Right lobe of liver (tissue), 6 donors: ENCODE measurements at regions not wholly inside any gene's neighbourhood (a gene's known extent, or its start where the extent isn't known, plus 50 kb on each side); places are given as distances from the start of the nearest gene placed in this dataset.

Source experiments
- ATAC-seq, 4 donors: fragments of 200-7000 bp; cut with Tn5 transposase; one replicate each; pipeline ENCODE4 v1.9.1; 2020; ENCODE audit warnings: mild to moderate bottlenecking in 4 of 4, moderate library complexity in 4 of 4
- DNase-seq, 3 donors: peaks; one replicate each; pipeline ENCODE4 v3.0.0-alpha.2; 2020
- H3K27ac ChIP-seq, 3 donors: fragments of 200-600 bp; one replicate each; pipeline ENCODE4 v1.8.0; 2022
- H3K27me3 ChIP-seq, 2 donors: fragments of 200-600 bp; one replicate each; pipeline ENCODE4 v1.8.0; 2022
- H3K36me3 ChIP-seq, 4 donors: fragments of 200-600 bp; sonication (generic) in 1 of 4; one replicate each; pipeline versions ENCODE4 v1.5.1 to v1.8.0; 2017 to 2022; ENCODE audit warnings: control low read depth in 1 of 4
- H3K4me1 ChIP-seq, 4 donors: fragments of 200-600 bp; sonication (generic) in 1 of 4; one replicate each; pipeline versions ENCODE4 v1.5.1 to v1.8.0; 2017 to 2022; ENCODE audit warnings: control low read depth in 1 of 4
- H3K4me3 ChIP-seq, 3 donors: fragments of 200-600 bp; one replicate each; pipeline ENCODE4 v1.8.0; 2022
- H3K9me3 ChIP-seq, 4 donors: fragments of 200-600 bp; sonication (generic) in 1 of 4; one replicate each; pipeline versions ENCODE4 v1.5.1 to v1.8.0; 2017 to 2022; ENCODE audit warnings: control low read depth in 1 of 4
- POLR2A ChIP-seq: fragments of 450-650 bp; IDR thresholded peaks from one replicate; pipeline ENCODE4 v1.6.1; 2017; ENCODE audit warnings: antibody characterized with exemption, mild to moderate bottlenecking
- WGBS: methylation state at CpG from one replicate; pipeline ENCODE4 v1.1.6; 2018; ENCODE audit warnings: low coverage, low lambda C conversion rate; ENCODE audit not compliant: insufficient coverage; ENCODE audit errors: missing lambda C conversion rate; 5-methylcytosine and 5-hydroxymethylcytosine counted together
- intact Hi-C, 2 donors: fragments of 100-400 bp; cut with DNase I; formaldehyde crosslinking; loops; one replicate each; pipeline versions ENCODE4 v1.11.2 to v1.14.1; 2022
- TF ChIP-seq, protein P1 (sequence below), 4 donors: fragments of 200-600 bp in 3 of 4; fragments of 450-650 bp in 1 of 4; IDR thresholded peaks; one replicate each; pipeline versions ENCODE4 v1.5.1 to v1.8.0; 2016 to 2022; ENCODE audit warnings: antibody characterized with exemption in 4 of 4, mild to moderate bottlenecking in 2 of 4
- donor health status: DM: no; HTN: yes; CAD: no.
- donor health status: DM: no; HTN: no; CAD: no.
- donor health status: DM: no; HTN: no; CAD: no.
- donor health status: DM: no; HTN: yes; CAD: no.
- donor health status: DM: no; HTN: yes; CAD: no.

DNA sequence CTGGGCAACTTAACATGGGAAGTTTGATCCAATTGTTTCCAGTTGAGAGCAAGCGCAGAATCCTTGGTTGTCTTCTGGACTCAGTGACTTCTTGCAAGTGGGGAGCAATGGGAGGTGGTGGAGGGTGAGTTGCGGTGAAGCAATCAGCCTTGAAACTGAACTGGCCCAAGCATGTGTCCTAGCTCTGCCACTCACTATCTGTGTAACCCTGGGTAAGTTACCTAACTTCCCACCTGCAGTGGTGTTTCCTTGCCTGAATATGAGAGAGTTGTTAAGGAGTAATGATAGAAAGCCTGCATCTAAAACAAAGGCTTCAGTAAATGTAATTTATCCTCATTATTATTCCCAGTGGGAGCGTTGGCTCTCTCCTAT is 132.5 kb upstream of the NFIA start:
- ATAC-seq: no peak
- TF ChIP-seq, protein P1, sequence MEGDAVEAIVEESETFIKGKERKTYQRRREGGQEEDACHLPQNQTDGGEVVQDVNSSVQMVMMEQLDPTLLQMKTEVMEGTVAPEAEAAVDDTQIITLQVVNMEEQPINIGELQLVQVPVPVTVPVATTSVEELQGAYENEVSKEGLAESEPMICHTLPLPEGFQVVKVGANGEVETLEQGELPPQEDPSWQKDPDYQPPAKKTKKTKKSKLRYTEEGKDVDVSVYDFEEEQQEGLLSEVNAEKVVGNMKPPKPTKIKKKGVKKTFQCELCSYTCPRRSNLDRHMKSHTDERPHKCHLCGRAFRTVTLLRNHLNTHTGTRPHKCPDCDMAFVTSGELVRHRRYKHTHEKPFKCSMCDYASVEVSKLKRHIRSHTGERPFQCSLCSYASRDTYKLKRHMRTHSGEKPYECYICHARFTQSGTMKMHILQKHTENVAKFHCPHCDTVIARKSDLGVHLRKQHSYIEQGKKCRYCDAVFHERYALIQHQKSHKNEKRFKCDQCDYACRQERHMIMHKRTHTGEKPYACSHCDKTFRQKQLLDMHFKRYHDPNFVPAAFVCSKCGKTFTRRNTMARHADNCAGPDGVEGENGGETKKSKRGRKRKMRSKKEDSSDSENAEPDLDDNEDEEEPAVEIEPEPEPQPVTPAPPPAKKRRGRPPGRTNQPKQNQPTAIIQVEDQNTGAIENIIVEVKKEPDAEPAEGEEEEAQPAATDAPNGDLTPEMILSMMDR (IDR thresholded peaks at IDR 0.05): no peak
- TF ChIP-seq POLR2A: no peak
- H3K36me3 ChIP-seq: no peaks in the 10 kb centered on the region
- H3K4me3 ChIP-seq: no peak overlapping the region
- no peaks in the 10 kb centered on the region for H3K27me3 ChIP-seq
- no peak for DNase-seq
- WGBS: 77% methylated on average over 3 of the region's 3 CpGs
- no peaks in the 10 kb centered on the region for H3K9me3 ChIP-seq
- no peaks in the 10 kb centered on the region for H3K4me1 ChIP-seq
- no peak overlapping the region for H3K27ac ChIP-seq
- intact Hi-C loops: no loop called here

DNA sequence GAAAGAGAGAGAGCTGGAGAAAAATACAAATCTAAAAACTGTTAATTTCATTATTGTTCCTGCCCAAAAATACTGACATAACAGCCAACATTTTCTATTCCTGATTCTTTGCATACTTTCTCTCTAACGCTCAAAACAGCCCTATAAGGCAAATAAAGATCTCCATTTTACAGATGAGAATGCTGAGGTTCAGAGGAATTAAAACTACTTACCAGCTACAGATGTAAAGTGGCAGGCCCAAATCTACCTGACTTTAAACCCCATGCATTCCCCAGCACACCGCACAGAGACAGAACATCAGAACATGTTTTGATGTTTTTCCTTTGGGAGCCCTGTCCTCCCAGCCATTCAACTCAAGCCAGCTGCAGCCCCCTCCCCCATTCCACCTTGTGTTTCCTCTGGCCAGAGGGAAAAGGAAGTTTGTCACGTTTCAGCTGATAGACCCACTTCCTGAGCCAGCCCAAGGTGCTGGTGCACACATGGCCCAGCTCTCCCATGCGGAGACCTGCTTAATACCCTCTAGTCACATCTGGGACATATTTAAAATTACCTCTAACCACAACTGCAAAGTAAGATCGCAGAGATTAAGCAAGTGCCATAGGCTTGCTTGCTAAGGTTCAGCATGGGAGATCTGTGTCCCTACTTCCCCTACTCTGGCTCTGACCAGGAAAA is 133.1 kb upstream of the NFIA start:
- H3K27me3 ChIP-seq: no peaks in the 10 kb centered on the region
- no peaks in the 10 kb centered on the region for H3K36me3 ChIP-seq
- DNase-seq (no peak), ATAC-seq (no peak)
- TF ChIP-seq, protein P1 (IDR thresholded peaks at IDR 0.05): no peak
- no peak for TF ChIP-seq POLR2A
- intact Hi-C loops: no loop called here
- no peak overlapping the region for H3K4me3 ChIP-seq
- no peaks in the 10 kb centered on the region for H3K4me1 ChIP-seq
- WGBS: 39% methylated on average over 5 of the region's 5 CpGs
- H3K9me3 ChIP-seq: no peaks in the 10 kb centered on the region
- H3K27ac ChIP-seq: no peak overlapping the region

DNA sequence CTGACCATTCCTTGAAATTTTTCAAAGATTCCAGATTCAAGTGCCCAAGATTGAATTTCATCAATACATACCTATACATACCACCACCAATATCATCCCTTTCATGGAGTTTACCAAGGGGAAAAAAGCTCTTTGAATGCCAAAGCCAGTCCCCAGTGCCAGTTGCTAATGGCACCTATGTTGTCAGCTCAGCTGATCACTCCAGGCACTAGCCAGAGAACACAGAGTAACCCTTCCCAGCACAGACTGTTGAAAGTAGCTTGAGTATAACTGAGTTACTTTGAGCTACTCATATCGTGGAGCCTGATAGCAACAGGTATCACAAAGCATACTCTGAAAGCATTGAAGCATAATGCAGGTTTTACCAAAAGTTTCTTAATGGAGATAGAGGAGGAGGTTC is 133.9 kb upstream of the NFIA start:
- 50% methylated on average over 1 of the region's 1 CpG for WGBS
- intact Hi-C loops: no loop called here

DNA sequence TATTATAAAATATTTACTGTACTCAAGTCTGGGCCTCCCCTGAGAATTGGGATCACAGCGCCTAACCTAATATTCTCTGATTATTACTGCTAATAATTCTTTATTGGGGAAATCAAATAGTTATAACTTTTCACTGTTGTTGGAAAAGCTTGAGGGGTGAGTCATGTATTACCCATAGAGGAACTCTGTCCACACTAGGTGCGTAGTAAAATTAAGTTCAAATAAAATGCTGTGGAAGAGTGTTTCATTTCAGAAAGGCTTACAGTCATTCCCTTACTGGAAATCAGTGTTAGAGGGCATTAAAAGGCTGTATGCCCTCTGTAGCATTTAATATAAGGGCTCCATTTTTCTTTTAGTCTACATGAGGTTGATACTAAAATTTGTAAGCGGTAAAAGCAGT is 135.0 kb upstream of the NFIA start:
- H3K27me3 ChIP-seq: no peaks in the 10 kb centered on the region
- no peak overlapping the region for H3K27ac ChIP-seq
- DNase-seq (no peak), ATAC-seq (no peak)
- WGBS: 86% methylated on average over 3 of the region's 3 CpGs
- TF ChIP-seq, protein P1 (IDR thresholded peaks at IDR 0.05): no peak
- TF ChIP-seq POLR2A: no peak
- no peaks in the 10 kb centered on the region for H3K36me3 ChIP-seq
- H3K4me3 ChIP-seq: no peak overlapping the region
- intact Hi-C loops: no loop called here
- no peaks in the 10 kb centered on the region for H3K9me3 ChIP-seq
- H3K4me1 ChIP-seq: no peaks in the 10 kb centered on the region

More for the DNA sequence above, 133.9 kb upstream of the NFIA start:
- ATAC-seq (no peak), DNase-seq (no peak)
- Histone ChIP-seq H3K4me1 (no peaks in the 10 kb centered on the region), H3K9me3 (no peaks in the 10 kb centered on the region), H3K27me3 (no peaks in the 10 kb centered on the region), H3K4me3 (no peak overlapping the region), H3K27ac (no peak overlapping the region), H3K36me3 (no peaks in the 10 kb centered on the region)
- TF ChIP-seq, protein P1 (IDR thresholded peaks at IDR 0.05): no peak
- no peak for TF ChIP-seq POLR2A
